DND-41 (cell line): ENCODE measurements at regions not wholly inside any gene's neighbourhood (a gene's known extent, or its start where the extent isn't known, plus 50 kb on each side); places are given as distances from the start of the nearest gene placed in this dataset.

Experiments
- CTCF ChIP-seq: IDR thresholded peaks from 2 replicates; pipeline ENCODE4 v1.5.1; 2012; ENCODE audit warnings: borderline replicate concordance, low read length, moderate library complexity, mild to moderate bottlenecking; ENCODE audit not compliant: poor library complexity, severe bottlenecking; ENCODE audit errors: extremely low read depth
- EZH2 ChIP-seq: IDR thresholded peaks from 3 replicates; pipeline ENCODE4 v1.6.1; 2012; ENCODE audit warnings: borderline replicate concordance, low read depth, mild to moderate bottlenecking, moderate library complexity, low read length, inconsistent platforms; ENCODE audit not compliant: severe bottlenecking

- TF ChIP-seq EZH2 (no peak), CTCF (no peak)
Observed at GRCh38 chr3:98952404-98952803, 50.9 kb upstream of the DCBLD2 start.
